ENCODE measurements at regions not wholly inside any gene's neighbourhood (a gene's known extent, or its start where the extent isn't known, plus 50 kb on each side); places are given as distances from the start of the nearest gene placed in this dataset.

DNA sequence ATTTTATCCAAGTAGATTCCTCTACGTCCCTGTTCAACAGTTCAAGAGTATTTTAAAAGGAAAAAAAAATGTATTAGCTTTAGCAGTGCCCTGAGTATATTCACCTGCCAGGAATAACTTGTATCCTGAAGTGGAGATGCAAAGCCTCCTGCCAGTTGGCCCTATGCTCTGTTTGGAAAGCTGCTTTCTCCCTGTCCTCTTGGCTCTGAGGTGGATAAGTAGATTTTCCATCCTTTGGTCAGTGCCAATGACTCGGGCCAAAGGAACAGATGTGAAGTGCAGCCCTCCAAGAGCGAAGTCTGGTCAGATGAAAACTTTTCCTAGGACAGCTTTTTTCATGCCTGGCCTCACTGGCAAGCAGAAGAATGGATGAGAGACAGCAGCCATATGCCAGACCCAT, 839.9 kb upstream of the TENM4 start:
- no peaks in the 10 kb centered on the region for H3K4me1 ChIP-seq (ENCODE audit: control insufficient read depth in 4 of 4, insufficient read depth in 4 of 4, low read length in 3 of 4)
- no peak overlapping the region for H3K4me3 ChIP-seq (ENCODE audit: low read depth in 1 of 3, low read length in 3 of 3)
- H3K27me3 ChIP-seq (ENCODE audit: control insufficient read depth in 4 of 4, insufficient read depth in 4 of 4, low read length in 3 of 4): peaks cover 0 to 4% (median 0%) of the 10 kb centered on the region in 4 donors
- TF ChIP-seq FOXA1 (IDR thresholded peaks at IDR 0.05) (no peak), SP1 (IDR thresholded peaks at IDR 0.05) (no peak), HNF4G (IDR thresholded peaks at IDR 0.05) (no peak), RAD21 (IDR thresholded peaks at IDR 0.05) (no peak), JUND (IDR thresholded peaks at IDR 0.05) (no peak), REST (IDR thresholded peaks at IDR 0.05) (no peak), YY1 (IDR thresholded peaks at IDR 0.05) (no peak), TAF1 (conservative IDR thresholded peaks at IDR 0.05) (no peak), FOXA2 (IDR thresholded peaks at IDR 0.05) (no peak), GABPA (IDR thresholded peaks at IDR 0.05 in 1 of 2, conservative IDR thresholded peaks at IDR 0.05 in 1 of 2) (no peak), NR2F2 (IDR thresholded peaks at IDR 0.05) (no peak), HNF4A (conservative IDR thresholded peaks at IDR 0.05) (no peak), RXRA (IDR thresholded peaks at IDR 0.05) (no peak), EGR1 (IDR thresholded peaks at IDR 0.05; ENCODE audit: low read depth in 2 of 2) (no peak), ZBTB33 (IDR thresholded peaks at IDR 0.05) (no peak), CTCF (IDR thresholded peaks at IDR 0.05; ENCODE audit: low read depth, low read length, missing input control) (no peak)
- TF ChIP-seq, protein P1, sequence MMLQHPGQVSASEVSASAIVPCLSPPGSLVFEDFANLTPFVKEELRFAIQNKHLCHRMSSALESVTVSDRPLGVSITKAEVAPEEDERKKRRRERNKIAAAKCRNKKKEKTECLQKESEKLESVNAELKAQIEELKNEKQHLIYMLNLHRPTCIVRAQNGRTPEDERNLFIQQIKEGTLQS (IDR thresholded peaks at IDR 0.05): no peak
- TF ChIP-seq, protein P2, sequence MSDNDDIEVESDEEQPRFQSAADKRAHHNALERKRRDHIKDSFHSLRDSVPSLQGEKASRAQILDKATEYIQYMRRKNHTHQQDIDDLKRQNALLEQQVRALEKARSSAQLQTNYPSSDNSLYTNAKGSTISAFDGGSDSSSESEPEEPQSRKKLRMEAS (IDR thresholded peaks at IDR 0.05): no peak
- 61% methylated on average over 3 of the region's 3 CpGs for WGBS
- no peaks in the 10 kb centered on the region for H3K9me3 ChIP-seq (ENCODE audit: control insufficient read depth in 4 of 4, low read length in 3 of 4)
- no peak overlapping the region for H3K9ac ChIP-seq (ENCODE audit: low read depth in 1 of 2, low read length in 2 of 2)
- no peak for DNase-seq (ENCODE audit: low spot score)
- H3K27ac ChIP-seq (ENCODE audit: low read depth in 1 of 2, low read length in 2 of 2): no peak overlapping the region
- no peaks in the 10 kb centered on the region for H3K36me3 ChIP-seq (ENCODE audit: control insufficient read depth in 4 of 4, insufficient read depth in 3 of 4, low read depth in 1 of 4, low read length in 3 of 4)

All from liver (tissue), 8 donors.